ENCODE measurements at regions not wholly inside any gene's neighbourhood (a gene's known extent, or its start where the extent isn't known, plus 50 kb on each side); places are given as distances from the start of the nearest gene placed in this dataset.
A peak's percentile ranks its signal among the peaks of the same experiment; 100 is the strongest.

GRCh38 chr4:180057299-180057721 lies 2185.9 kb upstream of the TENM3 start:
- DNase-seq (ENCODE audit: extremely low spot score in 2 of 2) = no peak
- no peak overlapping the region for H3K27ac ChIP-seq
- intact Hi-C loops (cut with DNase I) = no loop called here
- no peak overlapping the region for H3K4me3 ChIP-seq
- no peaks in the 10 kb centered on the region for H3K9me3 ChIP-seq
- H3K4me1 ChIP-seq = peaks cover 17% of the 10 kb centered on the region
- no peaks in the 10 kb centered on the region for H3K27me3 ChIP-seq
- no peak for TF ChIP-seq POLR2AphosphoS5 (IDR thresholded peaks at IDR 0.05; ENCODE audit: insufficient read depth in 1 of 2, low read depth in 1 of 2)
- TF ChIP-seq CTCF (IDR thresholded peaks at IDR 0.05) = no peak
- no peak for TF ChIP-seq POLR2A (IDR thresholded peaks at IDR 0.05)
- no peaks in the 10 kb centered on the region for H3K36me3 ChIP-seq

DNA sequence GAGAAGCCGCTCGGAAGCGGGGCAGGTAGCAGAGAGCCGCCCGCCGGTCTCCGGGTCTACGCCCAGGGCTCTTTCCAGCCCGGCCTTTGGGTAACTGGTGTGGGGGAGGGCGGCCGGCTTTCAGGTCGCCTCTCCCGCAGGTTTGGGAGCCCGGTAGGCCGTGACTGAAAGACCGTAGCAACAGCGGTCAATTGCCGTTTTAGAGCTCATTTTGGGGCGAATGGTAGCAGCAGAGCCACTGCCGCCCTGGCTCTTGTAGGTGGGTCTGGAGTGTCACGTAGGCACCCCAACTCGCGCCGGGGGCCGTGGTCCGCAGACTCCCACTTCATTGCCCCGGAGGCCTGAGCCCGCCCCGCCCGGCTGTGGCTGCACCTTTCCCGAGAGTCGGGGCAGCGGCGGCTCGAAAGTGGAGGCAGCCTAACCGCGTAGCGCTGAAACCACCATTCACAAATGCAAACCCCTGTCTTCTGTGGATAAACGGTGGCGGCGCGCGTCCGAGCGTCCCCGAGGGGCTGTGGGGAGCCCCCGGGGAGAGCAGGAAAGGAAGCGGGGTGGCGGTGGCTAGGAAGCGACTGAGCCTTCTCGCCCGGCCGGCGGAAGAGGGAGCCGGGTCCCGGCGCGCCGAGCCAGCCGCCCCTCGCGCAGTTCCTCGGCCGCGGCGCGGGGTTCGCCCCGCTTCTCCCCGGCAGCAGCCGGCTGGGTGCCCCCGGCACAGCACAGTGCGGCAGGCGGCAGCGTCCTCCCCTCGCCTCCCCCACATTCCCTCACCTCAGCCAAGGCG lies 2185.1 kb upstream of the TENM3 start:
- Histone ChIP-seq H3K4me3 (peak overlapping the region; percentile 33 to 37), H3K27me3 (no peaks in the 10 kb centered on the region), H3K4me1 (peaks cover 17% of the 10 kb centered on the region), H3K27ac (no peak overlapping the region), H3K9me3 (no peaks in the 10 kb centered on the region), H3K36me3 (no peaks in the 10 kb centered on the region)
- no peak for TF ChIP-seq CTCF (IDR thresholded peaks at IDR 0.05)
- TF ChIP-seq POLR2AphosphoS5 (IDR thresholded peaks at IDR 0.05; ENCODE audit: insufficient read depth in 1 of 2, low read depth in 1 of 2) = no peak
- TF ChIP-seq POLR2A (IDR thresholded peaks at IDR 0.05) = no peak
- no peak for DNase-seq (ENCODE audit: extremely low spot score in 2 of 2)
- intact Hi-C loops (cut with DNase I) = no loop called here

DNA sequence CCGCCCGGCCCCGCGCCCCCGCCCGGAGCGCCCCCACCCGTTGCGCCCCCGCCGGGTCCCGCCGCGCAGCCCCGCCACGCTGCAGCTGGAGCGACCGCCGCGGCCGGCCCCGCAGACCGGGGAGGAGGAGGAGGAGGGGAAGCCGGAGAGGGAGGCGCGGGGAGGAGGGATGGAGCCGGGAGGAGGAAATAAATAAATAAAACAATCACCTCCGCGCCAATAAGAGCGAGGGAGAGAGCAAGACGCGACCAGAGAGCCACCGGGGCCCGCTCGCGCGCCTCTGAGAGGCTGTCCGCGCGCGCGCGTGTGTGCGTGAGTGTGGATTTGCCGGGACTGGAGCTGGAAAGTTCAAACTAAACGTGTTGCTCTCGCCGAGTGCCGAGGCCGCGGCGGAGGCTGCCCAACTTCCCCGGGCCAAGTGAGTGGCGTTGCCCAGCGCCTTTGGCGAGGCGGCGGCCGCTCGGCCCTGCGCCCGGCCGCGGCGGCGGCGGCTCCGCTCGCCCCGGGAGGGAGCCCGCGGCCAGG lies 2184.4 kb upstream of the TENM3 start:
- intact Hi-C loops (cut with DNase I) = no loop called here
- Histone ChIP-seq H3K27ac (no peak overlapping the region), H3K27me3 (no peaks in the 10 kb centered on the region), H3K9me3 (no peaks in the 10 kb centered on the region), H3K4me1 (peaks cover 17% of the 10 kb centered on the region), H3K4me3 (peak overlapping the region; percentile 33 to 37), H3K36me3 (no peaks in the 10 kb centered on the region)
- DNase-seq (ENCODE audit: extremely low spot score in 2 of 2) = no peak
- TF ChIP-seq POLR2AphosphoS5 (IDR thresholded peaks at IDR 0.05; ENCODE audit: insufficient read depth in 1 of 2, low read depth in 1 of 2) = no peak
- TF ChIP-seq CTCF (IDR thresholded peaks at IDR 0.05) = no peak

GRCh38 chr4:180059216-180059881 lies 2183.9 kb upstream of the TENM3 start:
- intact Hi-C loops (cut with DNase I) = no loop called here
- H3K27me3 ChIP-seq = no peaks in the 10 kb centered on the region
- TF ChIP-seq POLR2A (IDR thresholded peaks at IDR 0.05) (no peak), CTCF (IDR thresholded peaks at IDR 0.05) (no peak), POLR2AphosphoS5 (IDR thresholded peaks at IDR 0.05; ENCODE audit: insufficient read depth in 1 of 2, low read depth in 1 of 2) (no peak)
- H3K27ac ChIP-seq = no peak overlapping the region
- peaks cover 17% of the 10 kb centered on the region for H3K4me1 ChIP-seq
- H3K4me3 ChIP-seq = peak overlapping the region; percentile 33 to 37
- DNase-seq (ENCODE audit: extremely low spot score in 2 of 2) = no peak
- H3K9me3 ChIP-seq = no peaks in the 10 kb centered on the region
- no peaks in the 10 kb centered on the region for H3K36me3 ChIP-seq

All from vagina (tissue), 2 donors.